Astrocyte (in vitro differentiated cells and primary cell): ENCODE measurements at regions not wholly inside any gene's neighbourhood (a gene's known extent, or its start where the extent isn't known, plus 50 kb on each side); places are given as distances from the start of the nearest gene placed in this dataset.

Experiments
- EZH2 ChIP-seq: IDR thresholded peaks from 2 replicates; pipeline ENCODE4 v1.6.1; 2012; ENCODE audit warnings: mild to moderate bottlenecking, low read length, inconsistent platforms; ENCODE audit not compliant: insufficient read depth
- TF ChIP-seq, protein P1 (sequence below): IDR thresholded peaks from 2 replicates; pipeline ENCODE4 v1.5.1; 2011; ENCODE audit warnings: low read depth, mild to moderate bottlenecking, inconsistent platforms, low read length, moderate library complexity; ENCODE audit not compliant: insufficient read depth

DNA sequence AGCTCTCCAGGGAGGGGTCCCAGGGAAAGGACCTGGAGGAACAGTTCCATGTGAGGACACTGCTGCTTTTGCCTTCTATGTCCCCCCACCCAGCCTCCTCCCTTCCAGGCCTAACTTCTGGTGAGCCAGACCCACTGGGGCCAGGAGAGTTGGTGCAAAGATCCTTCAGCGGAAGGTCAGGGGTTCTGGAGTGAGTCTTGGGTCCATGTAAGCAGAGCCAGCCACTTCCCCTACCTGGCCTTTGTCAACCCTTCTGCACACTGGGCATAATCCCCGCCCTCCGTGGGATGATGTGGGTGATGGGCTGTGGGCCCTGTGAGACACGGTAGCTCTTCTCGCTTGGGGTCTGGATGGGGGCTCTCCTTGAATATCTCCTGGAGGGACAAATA is 76.9 kb downstream of the RHOB start:
- TF ChIP-seq, protein P1, sequence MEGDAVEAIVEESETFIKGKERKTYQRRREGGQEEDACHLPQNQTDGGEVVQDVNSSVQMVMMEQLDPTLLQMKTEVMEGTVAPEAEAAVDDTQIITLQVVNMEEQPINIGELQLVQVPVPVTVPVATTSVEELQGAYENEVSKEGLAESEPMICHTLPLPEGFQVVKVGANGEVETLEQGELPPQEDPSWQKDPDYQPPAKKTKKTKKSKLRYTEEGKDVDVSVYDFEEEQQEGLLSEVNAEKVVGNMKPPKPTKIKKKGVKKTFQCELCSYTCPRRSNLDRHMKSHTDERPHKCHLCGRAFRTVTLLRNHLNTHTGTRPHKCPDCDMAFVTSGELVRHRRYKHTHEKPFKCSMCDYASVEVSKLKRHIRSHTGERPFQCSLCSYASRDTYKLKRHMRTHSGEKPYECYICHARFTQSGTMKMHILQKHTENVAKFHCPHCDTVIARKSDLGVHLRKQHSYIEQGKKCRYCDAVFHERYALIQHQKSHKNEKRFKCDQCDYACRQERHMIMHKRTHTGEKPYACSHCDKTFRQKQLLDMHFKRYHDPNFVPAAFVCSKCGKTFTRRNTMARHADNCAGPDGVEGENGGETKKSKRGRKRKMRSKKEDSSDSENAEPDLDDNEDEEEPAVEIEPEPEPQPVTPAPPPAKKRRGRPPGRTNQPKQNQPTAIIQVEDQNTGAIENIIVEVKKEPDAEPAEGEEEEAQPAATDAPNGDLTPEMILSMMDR, result no peak
- no peak for TF ChIP-seq EZH2
